ENCODE measurements at regions not wholly inside any gene's neighbourhood (a gene's known extent, or its start where the extent isn't known, plus 50 kb on each side); places are given as distances from the start of the nearest gene placed in this dataset.

DNA sequence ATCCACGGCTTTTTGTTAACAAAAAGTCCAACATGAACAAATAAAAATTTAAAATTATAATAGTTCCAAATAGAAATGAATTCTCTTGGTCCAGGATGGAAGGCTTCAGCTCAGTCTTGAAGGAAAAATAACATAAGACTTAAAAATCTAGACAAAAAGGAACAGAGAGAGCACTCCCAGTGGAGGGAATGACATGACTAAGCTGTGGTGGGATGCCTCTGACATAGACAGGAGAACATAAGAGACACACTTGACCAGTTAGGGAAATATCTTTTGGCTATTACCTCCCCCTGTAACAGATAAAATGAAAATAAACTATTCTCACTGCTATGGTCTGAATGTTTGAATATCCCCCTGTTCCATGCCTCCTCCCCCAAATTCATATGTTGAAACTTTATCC is 106.8 kb downstream of the BBS10 start:
- TF ChIP-seq POLR2A (IDR thresholded peaks at IDR 0.05; ENCODE audit: low read depth, low read length) (no peak), BHLHE40 (IDR thresholded peaks at IDR 0.05; ENCODE audit: low read depth, low read length) (no peak), RAD21 (IDR thresholded peaks at IDR 0.05; ENCODE audit: low read length) (no peak), MAZ (IDR thresholded peaks at IDR 0.05; ENCODE audit: borderline replicate concordance, low read depth, low read length) (no peak), FOS (IDR thresholded peaks at IDR 0.05; ENCODE audit: low read depth, low read length) (no peak), RFX5 (IDR thresholded peaks at IDR 0.05; ENCODE audit: low read depth, low read length) (no peak)
- TF ChIP-seq, protein P1, sequence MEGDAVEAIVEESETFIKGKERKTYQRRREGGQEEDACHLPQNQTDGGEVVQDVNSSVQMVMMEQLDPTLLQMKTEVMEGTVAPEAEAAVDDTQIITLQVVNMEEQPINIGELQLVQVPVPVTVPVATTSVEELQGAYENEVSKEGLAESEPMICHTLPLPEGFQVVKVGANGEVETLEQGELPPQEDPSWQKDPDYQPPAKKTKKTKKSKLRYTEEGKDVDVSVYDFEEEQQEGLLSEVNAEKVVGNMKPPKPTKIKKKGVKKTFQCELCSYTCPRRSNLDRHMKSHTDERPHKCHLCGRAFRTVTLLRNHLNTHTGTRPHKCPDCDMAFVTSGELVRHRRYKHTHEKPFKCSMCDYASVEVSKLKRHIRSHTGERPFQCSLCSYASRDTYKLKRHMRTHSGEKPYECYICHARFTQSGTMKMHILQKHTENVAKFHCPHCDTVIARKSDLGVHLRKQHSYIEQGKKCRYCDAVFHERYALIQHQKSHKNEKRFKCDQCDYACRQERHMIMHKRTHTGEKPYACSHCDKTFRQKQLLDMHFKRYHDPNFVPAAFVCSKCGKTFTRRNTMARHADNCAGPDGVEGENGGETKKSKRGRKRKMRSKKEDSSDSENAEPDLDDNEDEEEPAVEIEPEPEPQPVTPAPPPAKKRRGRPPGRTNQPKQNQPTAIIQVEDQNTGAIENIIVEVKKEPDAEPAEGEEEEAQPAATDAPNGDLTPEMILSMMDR (conservative IDR thresholded peaks at IDR 0.05; ENCODE audit: low read depth, low read length) = 0 out of 2 replicates have a peak, but pooled peaks have one; percentile 18
